SK-N-SH (cell line): ENCODE measurements at regions not wholly inside any gene's neighbourhood (a gene's known extent, or its start where the extent isn't known, plus 50 kb on each side); places are given as distances from the start of the nearest gene placed in this dataset.
"Not testable (repeated sequence)": the region's sequence is repeated elsewhere in the genome, so short reads cannot be mapped to it uniquely, and the experiment has no call there.

Experiments
- CTCF ChIA-PET: fragments of 300-600, 350-600 bp; formaldehyde crosslinking; extraction: SDS; loops from one replicate; lab custom pipeline; 2021; lab: Yijun Ruan, JAX
- POLR2A ChIA-PET: fragments of 350-600 bp; sonication (Branson Sonifier 250); formaldehyde crosslinking; extraction: SDS; loops from one replicate; lab custom pipeline; 2020; ENCODE audit warnings: antibody characterized with exemption, inconsistent platforms; lab: Yijun Ruan, JAX
- DNase-seq: peaks from one replicate; pipeline ENCODE4 v3.0.0; 2012
- H2AFZ ChIP-seq: fragments of 200-600 bp; sonication (generic); 2 replicates; pipeline ENCODE4 v1.8.1; 2016; ENCODE audit warnings: antibody characterized with exemption, mild to moderate bottlenecking, low read depth
- H3F3A ChIP-seq: fragments of 200-600 bp; sonication (generic); replicated peaks from 2 replicates; pipeline ENCODE3; 2016; ENCODE audit warnings: antibody characterized with exemption, mild to moderate bottlenecking; ENCODE audit not compliant: insufficient read depth
- H3K27ac ChIP-seq, 2 experiments: fragments of 200-500 bp in 1 of 2; fragments of 200-600 bp in 1 of 2; sonication (Bioruptor generic) in 1 of 2; sonication (generic), shearing (Covaris generic) in 1 of 2; 2 replicates each; pipeline versions ENCODE4 v1.5.1 to v1.6.1; 2014 to 2016; ENCODE audit warnings: low read depth in 2 of 2, inconsistent platforms in 1 of 2, low read length in 1 of 2, mild to moderate bottlenecking in 1 of 2, mixed read lengths in 1 of 2
- H3K27me3 ChIP-seq: fragments of 200-600 bp; sonication (generic), shearing (Covaris generic); 2 replicates; pipeline ENCODE4 v1.6.1; 2016; ENCODE audit warnings: mixed run types; ENCODE audit not compliant: insufficient read depth
- H3K36me3 ChIP-seq, 2 experiments: fragments of 200-500 bp in 1 of 2; fragments of 200-600 bp in 1 of 2; sonication (Bioruptor generic) in 1 of 2; sonication (generic) in 1 of 2; replicated peaks in 1 of 2; 2 replicates each; pipeline versions ENCODE3 to v1.5.1; 2014 to 2016; ENCODE audit warnings: low read length in 1 of 2, mild to moderate bottlenecking in 1 of 2; ENCODE audit not compliant: insufficient read depth in 2 of 2, control insufficient read depth in 1 of 2
- H3K4me1 ChIP-seq, 2 experiments: fragments of 200-500 bp in 1 of 2; fragments of 200-600 bp in 1 of 2; sonication (Bioruptor generic) in 1 of 2; sonication (generic), shearing (Covaris generic) in 1 of 2; 2 replicates each; pipeline versions ENCODE4 v1.5.1 to v1.6.1; 2014 to 2016; ENCODE audit warnings: low read depth in 1 of 2, low read length in 1 of 2, mixed run types in 1 of 2; ENCODE audit not compliant: insufficient read depth in 2 of 2, control insufficient read depth in 1 of 2
- H3K4me2 ChIP-seq: fragments of 200-600 bp; sonication (generic), shearing (Covaris generic); 2 replicates; pipeline ENCODE4 v1.6.1; 2017; ENCODE audit warnings: mixed run types
- H3K4me3 ChIP-seq, 2 experiments: fragments of 200-500 bp in 1 of 2; fragments of 200-600 bp in 1 of 2; sonication (Bioruptor generic) in 1 of 2; sonication (generic), shearing (Covaris generic) in 1 of 2; 2 replicates each; pipeline versions ENCODE4 v1.5.1 to v1.8.1; 2014 to 2016; ENCODE audit warnings: low read depth in 2 of 2, inconsistent platforms in 1 of 2, low read length in 1 of 2, mild to moderate bottlenecking in 1 of 2, mixed read lengths in 1 of 2, moderate library complexity in 1 of 2
- H3K79me2 ChIP-seq: fragments of 200-600 bp; sonication (generic); 2 replicates; pipeline ENCODE4 v1.8.1; 2017; ENCODE audit warnings: mild to moderate bottlenecking; ENCODE audit not compliant: insufficient read depth
- H3K9ac ChIP-seq: fragments of 200-600 bp; sonication (generic); 2 replicates; pipeline ENCODE4 v1.6.1; 2017; ENCODE audit warnings: mixed run types
- H3K9me2 ChIP-seq: fragments of 200-600 bp; sonication (generic); 2 replicates; pipeline ENCODE4 v1.6.1; 2017; ENCODE audit warnings: mixed run types
- H3K9me3 ChIP-seq: fragments of 200-600 bp; sonication (generic); 2 replicates; pipeline ENCODE4 v1.6.1; 2017; ENCODE audit warnings: mixed run types, mild to moderate bottlenecking, moderate library complexity
- H4K20me1 ChIP-seq: fragments of 200-600 bp; sonication (generic); 2 replicates; pipeline ENCODE4 v1.6.1; 2017; ENCODE audit warnings: mild to moderate bottlenecking, mixed run types; ENCODE audit not compliant: insufficient read depth
- CHD2 ChIP-seq: fragments of 150-350 bp; IDR thresholded peaks from 2 replicates; pipeline ENCODE4 v1.6.1; 2018; ENCODE audit warnings: low read length; ENCODE audit not compliant: partially characterized antibody
- ELF1 ChIP-seq: IDR thresholded peaks from 2 replicates; pipeline ENCODE4 v1.4.0; 2012
- FOXM1 ChIP-seq: IDR thresholded peaks from 2 replicates; pipeline ENCODE4 v1.4.0; 2012; ENCODE audit warnings: low read depth, mild to moderate bottlenecking
- GABPA ChIP-seq: IDR thresholded peaks from 2 replicates; pipeline ENCODE4 v1.4.0; 2012; ENCODE audit warnings: low read depth, mild to moderate bottlenecking
- GATA2 ChIP-seq: sonication (generic); formaldehyde crosslinking; IDR thresholded peaks from 2 replicates; pipeline ENCODE4 v1.5.0; 2020; ENCODE audit warnings: mild to moderate bottlenecking, missing genetic modification reagents
- NFIC ChIP-seq: IDR thresholded peaks from 2 replicates; pipeline ENCODE4 v1.4.0; 2012; ENCODE audit warnings: borderline replicate concordance
- NRF1 ChIP-seq: IDR thresholded peaks from 2 replicates; pipeline ENCODE4 v1.6.1; 2012; ENCODE audit warnings: low read depth, mild to moderate bottlenecking, low read length
- SIN3A ChIP-seq: IDR thresholded peaks from 2 replicates; pipeline ENCODE4 v1.6.1; 2012; ENCODE audit warnings: low read depth, mild to moderate bottlenecking, low read length, moderate library complexity, borderline replicate concordance
- SMC3 ChIP-seq: IDR thresholded peaks from 2 replicates; pipeline ENCODE4 v1.6.1; 2012; ENCODE audit warnings: low read depth, low read length, improper control_type of control experiment
- TAF1 ChIP-seq: IDR thresholded peaks from 2 replicates; pipeline ENCODE4 v1.6.1; 2012; ENCODE audit warnings: low read depth, mild to moderate bottlenecking, low read length, moderate library complexity, borderline replicate concordance
- TEAD4 ChIP-seq: IDR thresholded peaks from 2 replicates; pipeline ENCODE4 v1.4.0; 2012; ENCODE audit warnings: mild to moderate bottlenecking, borderline replicate concordance; ENCODE audit not compliant: insufficient read depth
- YY1 ChIP-seq: IDR thresholded peaks from 2 replicates; pipeline ENCODE4 v1.4.0; 2012; ENCODE audit warnings: low read depth, mild to moderate bottlenecking
- WGBS: methylation state at CpG from one replicate; pipeline ENCODE4 v1.1.6; 2017; ENCODE audit warnings: low lambda C conversion rate; 5-methylcytosine and 5-hydroxymethylcytosine counted together
- TF ChIP-seq, protein P1 (sequence below): fragments of 150-350 bp; IDR thresholded peaks from 2 replicates; pipeline ENCODE4 v1.6.1; 2017; ENCODE audit warnings: antibody characterized with exemption, low read length, low read depth, borderline replicate concordance

GRCh38 chr7:10521306-10521705 lies 452.4 kb upstream of the PHF14 start (continued):
- no peak for TF ChIP-seq SIN3A
- TF ChIP-seq NFIC, result no peak
- TF ChIP-seq, protein P1, sequence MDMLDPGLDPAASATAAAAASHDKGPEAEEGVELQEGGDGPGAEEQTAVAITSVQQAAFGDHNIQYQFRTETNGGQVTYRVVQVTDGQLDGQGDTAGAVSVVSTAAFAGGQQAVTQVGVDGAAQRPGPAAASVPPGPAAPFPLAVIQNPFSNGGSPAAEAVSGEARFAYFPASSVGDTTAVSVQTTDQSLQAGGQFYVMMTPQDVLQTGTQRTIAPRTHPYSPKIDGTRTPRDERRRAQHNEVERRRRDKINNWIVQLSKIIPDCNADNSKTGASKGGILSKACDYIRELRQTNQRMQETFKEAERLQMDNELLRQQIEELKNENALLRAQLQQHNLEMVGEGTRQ, result no peak
- TF ChIP-seq TAF1, result no peak
- no peak for TF ChIP-seq YY1

DNA sequence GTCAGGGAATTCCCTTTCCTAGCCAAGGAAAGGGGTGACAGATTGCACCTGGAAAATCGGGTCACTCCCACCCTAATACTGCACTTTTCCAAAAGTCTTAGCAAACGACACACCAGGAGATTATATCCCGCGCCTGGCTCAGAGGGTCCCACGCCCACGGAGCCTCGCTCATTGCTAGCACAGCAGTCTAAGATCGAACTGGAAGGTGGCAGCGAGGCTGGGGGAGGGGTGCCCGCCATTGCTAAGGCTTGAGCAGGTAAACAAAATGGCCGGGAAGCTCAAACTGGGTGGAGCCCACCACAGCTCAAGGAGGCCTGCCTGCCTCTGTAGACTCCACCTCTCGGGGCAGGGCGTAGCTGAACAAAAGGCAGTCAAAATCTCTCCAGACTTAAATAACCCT lies 440.2 kb upstream of the PHF14 start:
- H3K27ac ChIP-seq, CTCF ChIA-PET, H3K4me2 ChIP-seq, H3K27me3 ChIP-seq, H2AFZ ChIP-seq, H3K9me2 ChIP-seq, H3K36me3 ChIP-seq, H3K79me2 ChIP-seq, POLR2A ChIA-PET, DNase-seq, H4K20me1 ChIP-seq, H3F3A ChIP-seq, H3K4me3 ChIP-seq, H3K9me3 ChIP-seq, H3K9ac ChIP-seq, H3K4me1 ChIP-seq: not testable (repeated sequence)
- 40% methylated on average over 8 of the region's 13 CpGs for WGBS

DNA sequence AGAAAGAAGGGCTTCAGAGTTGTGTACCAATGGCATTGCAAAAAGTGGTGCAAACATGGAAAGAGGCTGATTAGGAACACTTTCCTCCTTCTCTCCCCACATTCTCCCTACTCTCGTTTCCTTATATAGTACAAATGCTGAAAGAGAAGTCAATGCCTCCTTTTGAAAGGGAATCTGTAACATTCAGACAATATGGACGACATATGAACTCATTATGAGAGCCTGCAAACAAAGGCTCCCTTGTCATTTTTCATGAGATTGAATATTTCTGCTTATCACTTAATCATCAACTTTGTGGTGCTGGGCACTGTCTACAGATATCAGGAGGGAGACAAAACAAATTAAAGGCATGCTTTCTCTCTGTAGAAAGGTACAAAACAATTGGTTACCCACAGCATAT lies 437.1 kb upstream of the PHF14 start:
- DNase-seq, result no peak
- WGBS, result 5% methylated on average over 2 of the region's 2 CpGs
- ChIA-PET CTCF (no interaction called here), POLR2A (no interaction called here)
- Histone ChIP-seq H3K9me2 (no peaks in the 10 kb centered on the region), H3F3A (no peaks in the 10 kb centered on the region), H3K4me3 (no peak overlapping the region), H3K4me2 (no peak overlapping the region), H3K4me1 (no peaks in the 10 kb centered on the region), H2AFZ (no peak overlapping the region), H3K27me3 (no peaks in the 10 kb centered on the region), H3K9me3 (0 out of 2 replicates have a peak, but pooled peaks cover 6% of the 10 kb centered on the region), H3K27ac (no peak overlapping the region), H3K9ac (no peak overlapping the region), H4K20me1 (no peaks in the 10 kb centered on the region), H3K36me3 (no peaks in the 10 kb centered on the region), H3K79me2 (no peaks in the 10 kb centered on the region)
- TF ChIP-seq GABPA, result no peak
- TF ChIP-seq NRF1, result no peak
- no peak for TF ChIP-seq CHD2
- TF ChIP-seq, protein P1, result no peak
- no peak for TF ChIP-seq FOXM1
- no peak for TF ChIP-seq TEAD4
- no peak for TF ChIP-seq SIN3A
- TF ChIP-seq GATA2 (CRISPR knock-in tag), result no peak
- TF ChIP-seq SMC3, result no peak
- no peak for TF ChIP-seq YY1
- no peak for TF ChIP-seq ELF1
